Right renal pelvis (tissue), 4 donors: ENCODE measurements at regions not wholly inside any gene's neighbourhood (a gene's known extent, or its start where the extent isn't known, plus 50 kb on each side); places are given as distances from the start of the nearest gene placed in this dataset.

Source experiments
- DNase-seq, 4 donors: peaks; one replicate each; pipeline ENCODE4 v3.0.0-alpha.2; 2013; ENCODE audit warnings: low read depth in 4 of 4, low spot score in 3 of 4, missing footprints in 1 of 4

DNA sequence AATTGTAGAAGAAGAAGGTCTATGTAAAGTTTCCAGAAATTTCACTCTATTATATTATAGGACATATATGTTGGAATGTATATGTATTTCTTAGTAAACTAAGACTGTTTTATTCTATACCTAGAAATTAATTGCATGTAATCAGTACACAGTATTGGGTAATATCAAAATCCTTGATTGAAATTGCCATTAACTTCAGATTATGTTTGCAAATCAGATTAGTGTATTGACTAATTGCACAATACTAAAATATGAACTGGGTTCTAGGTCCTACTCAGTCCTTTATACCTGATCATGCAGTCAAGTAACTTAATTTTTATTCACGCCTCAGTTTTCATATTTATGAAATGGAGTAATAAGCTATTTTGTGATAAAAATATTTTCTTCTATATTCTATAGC is 950.3 kb upstream of the ADGRL3 start:
- DNase-seq: no peak

DNA sequence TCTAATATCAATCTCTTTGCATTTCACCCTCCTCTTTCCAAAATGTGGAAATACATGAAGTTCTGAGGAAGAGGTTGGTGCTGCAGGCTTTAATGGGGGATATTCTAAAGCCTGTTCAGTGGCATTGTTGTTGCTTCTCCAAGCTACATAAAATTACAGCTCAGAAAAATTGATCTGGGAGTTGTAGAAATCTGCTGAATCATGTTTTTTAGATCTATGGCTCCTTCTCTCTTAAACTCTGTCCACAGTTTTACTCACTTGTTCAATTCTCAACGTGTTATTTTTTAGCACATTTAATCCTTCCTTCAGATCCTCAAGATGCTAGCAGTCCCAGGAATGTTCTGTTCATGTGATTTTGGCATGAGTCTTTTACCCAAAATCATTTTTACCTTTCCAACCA is 949.5 kb upstream of the ADGRL3 start:
- no peak for DNase-seq

DNA sequence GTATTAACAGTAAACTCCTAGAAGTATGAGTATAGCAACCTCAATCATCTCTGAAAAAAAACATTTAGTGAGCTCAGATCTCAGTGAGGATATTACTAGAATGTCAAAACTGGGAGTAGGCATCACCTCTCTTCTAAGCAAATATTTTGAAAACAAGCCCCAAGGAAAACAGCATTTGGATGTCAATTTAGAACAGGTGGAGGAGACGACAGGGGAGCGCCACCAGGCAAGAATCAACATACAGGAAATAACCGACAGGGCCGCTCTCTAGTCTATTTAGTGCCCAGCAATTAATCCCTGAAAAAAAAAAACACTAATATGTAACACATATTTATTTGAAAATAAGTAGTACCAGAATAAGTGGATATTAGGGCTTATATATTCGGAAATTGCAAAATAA is 940.3 kb upstream of the ADGRL3 start:
- DNase-seq: no peak

DNA sequence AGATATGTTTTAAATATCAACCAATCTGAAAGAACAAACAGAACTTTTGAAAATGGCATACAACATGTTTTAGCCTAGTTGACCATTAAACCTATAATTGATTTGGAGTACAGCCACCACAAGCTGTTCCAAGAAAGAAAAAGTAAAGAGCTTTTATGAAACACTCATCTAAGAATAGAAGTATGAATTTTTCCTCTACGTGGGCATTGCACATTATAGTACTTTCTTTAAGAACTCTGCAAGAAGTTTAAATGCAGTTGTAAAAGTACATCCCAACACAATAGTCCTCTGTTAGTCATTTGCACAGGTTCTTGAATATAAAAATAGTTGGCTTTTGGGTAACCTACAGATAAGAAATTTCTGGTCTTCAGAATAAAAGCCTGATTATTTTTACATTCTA is 933.6 kb upstream of the ADGRL3 start:
- no peak for DNase-seq

DNA sequence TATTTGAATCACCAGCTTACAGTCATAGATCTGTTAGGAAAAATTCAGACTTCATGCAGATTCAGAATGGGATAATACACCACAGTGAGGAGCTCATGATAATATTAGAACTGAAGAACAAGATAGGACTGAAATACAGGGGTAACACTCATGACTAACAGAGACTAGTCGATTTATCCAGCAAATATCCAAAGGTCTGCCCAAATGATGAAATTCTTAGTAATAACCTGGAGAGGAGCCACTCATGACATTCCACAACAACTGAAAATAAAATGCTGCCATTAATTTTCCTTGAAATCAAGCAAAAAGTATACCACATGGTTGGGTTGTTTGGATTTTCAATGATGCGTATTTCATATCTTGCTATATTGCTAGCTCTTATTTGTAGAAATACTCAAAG is 903.7 kb upstream of the ADGRL3 start:
- DNase-seq: no peak

DNA sequence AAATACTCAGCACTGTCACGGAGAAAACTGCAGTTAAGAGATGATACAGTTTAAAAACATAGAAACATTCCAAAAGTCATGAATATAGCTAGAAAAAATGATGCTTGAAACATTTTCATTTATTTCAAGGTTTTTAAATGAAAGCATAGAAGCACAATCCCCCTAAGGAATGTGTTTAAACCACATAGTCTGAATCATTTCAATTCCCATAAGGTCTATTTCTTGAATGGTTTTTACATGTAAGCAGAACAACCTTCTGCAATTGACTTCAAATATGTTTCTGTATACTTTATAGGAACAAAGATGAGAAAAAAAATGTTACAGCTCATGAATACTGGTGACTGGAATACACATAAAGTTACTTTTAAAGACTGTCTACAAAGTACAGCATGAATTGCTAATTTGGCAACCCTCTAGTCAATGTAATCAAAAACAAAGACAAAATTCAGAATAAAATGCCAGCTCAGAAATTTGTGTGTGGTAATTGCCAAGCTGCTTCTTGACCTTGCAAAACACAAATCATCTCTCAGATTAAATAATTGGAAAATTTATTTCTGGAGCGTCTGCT is 886.4 kb upstream of the ADGRL3 start:
- DNase-seq: no peak

DNA sequence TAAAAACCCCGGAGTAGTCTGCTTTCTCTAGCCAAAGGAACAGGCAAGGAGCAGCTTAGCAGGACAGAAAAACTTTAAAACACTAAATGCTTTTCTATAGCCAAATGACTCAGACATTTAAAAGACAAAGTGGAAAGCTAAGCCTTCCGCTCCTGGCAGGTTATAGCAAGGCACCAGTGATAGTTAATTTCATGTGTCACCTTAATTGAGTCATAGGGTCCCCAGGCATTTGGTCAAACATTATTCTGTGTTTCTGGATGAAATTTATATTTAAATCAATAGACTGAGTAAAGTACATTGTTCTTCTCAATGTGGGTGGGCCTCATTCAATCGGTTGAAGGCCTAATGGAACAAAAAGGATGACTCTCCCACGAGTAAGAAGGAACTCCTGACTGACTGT is 885.7 kb upstream of the ADGRL3 start:
- no peak for DNase-seq

DNA sequence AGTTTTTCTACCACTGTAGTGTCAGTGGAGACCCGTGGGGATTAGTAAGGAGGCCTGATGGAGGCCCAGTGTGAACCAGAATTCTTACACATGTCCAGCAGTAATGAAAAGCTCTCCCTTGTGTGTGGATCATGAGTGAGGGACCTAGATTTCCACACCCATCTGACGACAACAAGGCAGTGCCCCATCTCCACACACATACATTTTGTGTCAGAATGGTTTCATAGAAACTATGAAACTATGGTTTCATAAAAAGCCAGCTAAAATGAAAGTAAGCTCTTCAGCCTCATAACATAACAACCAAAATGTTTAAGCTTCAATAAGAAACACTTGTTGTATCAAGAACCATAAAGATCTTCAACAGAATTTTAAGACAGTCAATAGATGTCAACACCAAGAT is 884.5 kb upstream of the ADGRL3 start:
- DNase-seq: no peak

DNA sequence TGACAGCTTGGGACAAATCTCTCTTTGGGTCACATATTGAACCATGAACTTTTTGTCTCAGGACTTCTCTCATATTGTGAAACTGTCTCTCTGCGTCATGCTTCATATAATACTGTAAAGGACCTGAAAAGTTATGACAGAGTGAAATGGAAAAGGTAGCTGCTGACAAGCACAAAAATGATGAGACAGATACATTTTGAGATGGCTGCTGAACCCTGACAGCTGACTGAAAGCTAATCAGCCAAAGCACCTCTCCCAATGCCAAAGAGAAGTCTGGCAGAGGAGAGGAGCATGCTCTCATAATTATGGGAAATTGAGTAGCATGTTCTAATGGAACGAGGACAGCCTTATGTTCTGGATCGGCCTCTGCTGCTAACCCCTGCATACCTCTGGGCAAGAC is 873.4 kb upstream of the ADGRL3 start:
- DNase-seq: no peak

DNA sequence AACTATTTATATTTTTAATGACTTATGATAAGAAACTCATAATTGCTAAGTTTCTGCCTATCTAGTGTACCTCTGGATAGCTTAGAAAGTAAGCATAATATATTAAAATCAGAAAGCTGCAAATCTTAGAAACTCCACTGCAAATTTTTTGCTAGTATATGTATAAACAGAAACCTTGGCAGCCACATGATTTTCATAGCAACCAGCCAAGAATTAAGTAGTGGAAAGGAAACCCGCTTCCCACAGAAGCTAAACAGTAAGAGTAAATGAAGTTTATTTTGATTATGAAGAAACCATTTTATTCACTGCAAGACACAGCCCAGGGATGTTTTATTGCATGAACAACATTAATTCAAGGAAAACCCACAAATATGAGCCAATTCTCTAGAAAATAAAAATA is 872.5 kb upstream of the ADGRL3 start:
- DNase-seq: no peak

DNA sequence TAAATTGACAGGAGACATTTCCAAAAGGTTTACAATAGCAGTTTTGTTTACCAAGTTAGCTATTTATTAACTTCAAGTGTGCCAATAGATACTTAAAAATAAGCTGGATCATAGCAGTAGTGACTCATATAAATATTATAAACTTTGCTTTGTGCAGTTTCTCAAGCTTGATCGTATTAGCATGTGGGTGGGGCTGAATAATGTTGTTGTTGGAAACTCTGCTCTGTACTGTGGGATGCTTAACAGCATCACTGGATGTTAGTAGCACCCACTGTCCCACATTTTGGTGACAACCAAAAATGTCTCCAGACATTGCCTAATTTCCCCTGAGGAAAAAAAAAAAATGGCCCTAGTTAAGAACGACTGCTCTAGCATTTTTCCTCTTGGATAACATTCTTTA is 855.2 kb upstream of the ADGRL3 start:
- DNase-seq: no peak

DNA sequence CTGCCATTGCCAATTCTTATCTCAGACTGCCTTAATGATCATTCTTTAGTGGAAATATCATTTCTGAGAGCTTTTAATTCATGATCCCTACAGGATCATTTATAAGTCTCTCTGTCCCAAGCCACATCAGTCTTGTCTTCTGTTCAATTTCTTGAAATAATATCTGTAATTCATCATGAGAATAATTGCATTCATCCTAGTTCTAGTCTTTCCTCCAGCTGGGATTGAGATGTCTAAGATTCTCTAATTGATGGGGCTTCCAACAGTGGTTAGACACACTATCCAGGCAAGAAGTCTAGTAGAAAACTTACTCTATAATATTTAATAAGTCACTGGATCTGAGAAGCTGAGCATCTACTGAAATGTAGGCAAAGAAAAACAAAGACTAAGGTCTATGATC is 854.7 kb upstream of the ADGRL3 start:
- DNase-seq: no peak

DNA sequence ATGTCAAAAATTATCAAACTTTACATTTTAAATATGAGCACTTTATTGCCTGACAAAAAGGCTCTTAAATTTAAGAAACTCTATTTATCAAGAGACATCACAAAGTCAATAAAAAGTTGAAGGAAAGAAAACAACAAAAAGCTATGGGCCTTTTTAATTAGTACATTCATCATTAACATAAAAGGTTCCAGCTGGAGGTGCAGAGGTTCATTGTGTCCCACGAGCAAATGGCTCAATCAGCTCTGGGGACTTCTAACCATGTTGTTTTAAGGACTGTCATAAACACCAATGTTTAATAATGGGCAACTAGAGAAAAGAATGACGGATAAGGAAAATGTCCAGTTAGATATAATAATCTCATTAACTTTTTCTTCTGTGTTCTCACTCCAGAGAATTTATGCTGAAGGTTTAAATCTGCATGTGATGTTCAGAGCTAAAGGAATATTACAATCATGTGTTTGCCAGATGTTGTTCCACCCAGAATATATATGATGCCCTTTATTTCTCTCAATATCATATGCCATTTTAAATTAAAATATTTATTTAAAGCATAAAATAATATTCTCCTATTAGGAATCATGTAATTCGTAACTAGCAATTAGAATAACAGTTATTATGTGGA is 840.3 kb upstream of the ADGRL3 start:
- DNase-seq: peak; percentile 12 to 35 (median 23)

DNA sequence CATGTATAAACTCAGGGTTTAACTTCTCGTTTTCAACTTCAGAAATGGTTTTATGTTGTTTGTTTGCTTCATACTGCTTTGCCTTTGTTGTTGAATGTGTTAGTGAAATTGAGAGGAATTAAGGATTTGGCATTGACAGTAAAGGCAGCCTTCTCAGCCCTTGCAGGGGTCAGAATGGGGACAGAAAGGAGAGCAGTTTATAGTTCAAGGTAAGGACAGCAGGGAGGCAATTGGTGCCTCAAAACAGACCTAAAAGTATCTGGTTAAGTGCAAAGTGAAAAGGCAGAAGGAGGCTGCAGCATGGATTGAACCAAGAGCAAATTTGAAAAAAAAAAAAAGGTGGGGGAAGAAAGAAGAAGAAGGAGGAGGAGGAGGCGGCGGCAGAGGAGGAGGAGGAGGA is 835.0 kb upstream of the ADGRL3 start:
- no peak for DNase-seq

DNA sequence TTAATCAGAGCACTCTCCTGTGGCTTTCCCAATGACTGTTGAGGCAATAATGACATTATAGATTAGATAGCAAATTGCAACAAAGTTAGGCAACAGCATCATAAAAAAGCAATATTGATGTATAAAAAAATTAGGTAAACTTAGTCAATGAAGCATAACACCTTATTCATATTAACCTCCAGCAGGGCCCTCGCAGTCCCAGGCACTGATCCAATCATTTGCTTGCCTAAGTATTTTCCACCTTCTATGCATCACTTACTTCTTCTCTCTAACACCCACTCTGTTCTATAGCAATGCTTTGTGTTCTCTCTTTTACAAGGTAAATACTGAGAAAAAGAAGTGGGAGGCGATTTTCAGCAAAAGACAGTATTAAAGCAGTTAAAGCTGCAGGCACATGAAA is 833.5 kb upstream of the ADGRL3 start:
- no peak for DNase-seq

DNA sequence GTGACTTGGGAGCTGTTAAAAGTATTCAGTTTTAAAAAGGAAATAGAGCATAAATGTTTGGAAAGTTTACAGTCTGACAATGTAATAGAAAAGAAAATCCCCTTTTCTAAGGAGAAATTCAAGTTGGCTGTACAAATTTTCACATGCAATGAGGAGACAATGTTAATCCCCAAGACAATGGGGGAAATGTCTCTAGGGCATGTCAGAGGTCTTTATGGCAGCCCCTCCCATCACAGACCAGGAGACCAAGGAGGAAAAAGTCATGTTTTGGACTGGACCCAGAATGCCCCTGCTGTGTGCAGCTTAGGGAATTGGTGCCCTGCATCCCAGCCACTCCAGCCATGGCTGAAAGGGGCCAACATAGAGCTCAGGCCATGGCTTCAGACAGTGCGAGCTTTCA is 831.1 kb upstream of the ADGRL3 start:
- DNase-seq: no peak

DNA sequence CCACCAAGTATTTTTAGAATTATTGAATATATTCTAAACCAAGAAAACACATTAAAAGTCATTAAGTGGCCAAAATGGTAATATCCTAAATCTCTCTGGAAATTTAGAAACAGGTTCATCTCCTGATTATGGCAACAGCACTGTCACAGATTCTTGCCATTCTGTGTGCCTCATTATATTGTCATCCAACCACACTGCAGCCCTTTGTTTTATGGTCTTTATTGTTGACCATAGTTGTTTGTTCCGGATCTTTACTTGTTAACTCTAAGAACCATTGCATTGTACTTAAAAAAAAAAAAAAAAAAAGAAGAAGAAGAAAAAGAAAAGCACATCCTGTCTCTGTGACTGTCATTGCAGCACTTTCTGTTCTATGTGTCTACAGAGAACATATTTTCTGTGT is 822.1 kb upstream of the ADGRL3 start:
- no peak for DNase-seq

DNA sequence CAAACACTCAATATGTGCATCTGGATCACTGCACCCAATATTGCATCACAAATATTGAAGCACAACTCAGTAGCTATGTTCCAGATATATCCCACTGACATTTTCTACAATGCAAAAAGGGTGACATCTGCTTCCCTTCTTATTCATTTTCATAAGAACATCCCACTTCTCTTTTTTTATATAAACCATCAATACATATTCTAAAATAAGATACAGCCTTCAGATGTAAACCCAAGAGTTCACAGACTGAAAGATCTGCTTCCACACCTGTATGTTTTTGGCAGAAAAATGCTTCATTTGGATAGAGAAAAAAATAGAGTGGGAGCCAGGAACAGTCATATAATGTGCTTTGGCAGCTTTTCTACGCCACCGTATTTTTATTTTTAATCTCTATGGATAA is 815.6 kb upstream of the ADGRL3 start:
- DNase-seq: no peak

DNA sequence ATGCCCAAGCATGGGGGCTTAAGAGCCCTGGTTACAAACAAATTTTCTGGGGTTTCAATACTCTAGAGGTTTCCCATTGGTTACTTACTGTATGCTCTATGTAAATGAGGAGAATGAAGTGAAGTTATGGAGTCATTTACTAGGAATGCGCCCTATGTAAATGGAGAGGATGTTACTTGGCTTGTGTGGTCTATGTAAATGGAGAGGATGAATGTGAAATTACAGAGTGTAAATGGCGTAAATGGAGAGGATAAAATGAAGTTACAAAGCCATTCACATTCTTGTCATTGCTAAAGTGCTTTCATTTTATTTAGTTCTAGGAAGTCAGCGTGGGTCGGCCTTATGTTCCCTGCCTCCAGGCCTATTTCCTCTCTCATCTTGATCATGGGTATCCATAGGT is 810.5 kb upstream of the ADGRL3 start:
- no peak for DNase-seq

DNA sequence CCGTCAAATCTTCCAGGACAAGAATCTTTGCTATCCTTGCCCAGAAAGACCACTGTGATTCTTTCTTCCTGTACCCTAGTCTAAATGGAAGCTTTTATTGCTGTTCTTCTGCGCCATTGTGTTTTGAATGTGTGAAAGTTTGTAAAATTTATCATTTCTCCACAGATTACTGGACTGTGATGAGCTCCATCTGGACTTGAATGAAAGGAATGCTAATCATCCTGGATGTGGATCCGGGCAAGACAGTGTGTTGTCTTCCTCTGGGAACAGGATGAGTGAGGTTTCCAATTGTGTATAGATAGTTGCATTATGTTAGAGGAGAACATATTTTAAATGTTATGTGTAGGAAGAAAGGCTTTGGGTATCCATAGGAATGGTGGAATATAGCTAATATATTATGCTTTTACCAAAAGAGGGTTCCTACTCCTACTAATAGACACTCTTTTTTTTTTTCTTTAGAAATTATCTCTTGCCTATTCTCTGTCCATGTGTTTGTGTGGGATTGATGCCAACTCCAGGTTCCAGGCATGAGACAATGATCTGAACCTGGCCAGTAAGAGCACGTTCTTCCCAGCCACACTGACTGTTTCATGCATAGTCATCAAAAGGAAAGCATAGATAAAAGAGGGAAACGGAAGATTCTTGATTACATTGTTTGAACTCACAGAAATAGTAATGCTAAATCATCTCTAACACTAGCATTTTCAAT is 803.6 kb upstream of the ADGRL3 start:
- DNase-seq: no peak

DNA sequence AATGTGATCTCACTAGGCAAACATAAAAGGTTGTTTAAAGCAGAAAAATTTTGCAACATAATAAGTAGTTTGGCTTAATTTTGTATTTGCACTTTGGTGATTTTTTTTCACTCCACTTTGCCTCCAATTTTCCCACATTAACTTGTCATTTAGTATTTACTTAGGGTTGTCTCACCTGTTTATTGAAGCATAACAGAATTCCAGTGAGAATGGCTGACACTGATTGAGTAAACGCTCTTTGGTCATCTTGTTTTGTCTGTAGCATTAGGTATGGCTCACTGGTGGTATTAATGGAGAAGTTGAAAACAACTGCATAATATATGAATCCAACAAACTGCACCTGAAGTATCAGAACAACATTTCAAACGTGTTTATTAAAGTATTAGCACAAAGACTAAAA is 799.5 kb upstream of the ADGRL3 start:
- no peak for DNase-seq

DNA sequence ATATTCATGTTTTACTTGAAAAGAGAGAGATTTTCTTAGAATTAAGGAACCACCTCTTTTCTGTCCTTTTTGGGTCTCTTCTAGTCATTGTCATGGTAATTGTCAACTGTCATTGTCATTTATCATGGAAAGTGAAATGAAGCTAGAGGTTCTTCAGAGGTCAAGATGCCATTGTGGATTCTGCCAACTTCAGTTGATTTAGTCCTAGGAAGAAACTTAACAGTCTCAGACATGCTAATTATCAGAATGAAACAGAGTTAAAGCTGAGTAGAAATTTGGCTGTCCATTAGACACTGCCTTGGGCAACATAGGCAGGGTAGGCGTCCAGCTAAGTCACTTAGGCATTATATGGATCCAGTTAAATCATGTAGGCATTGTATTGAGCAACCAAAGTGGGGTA is 796.1 kb upstream of the ADGRL3 start:
- no peak for DNase-seq

DNA sequence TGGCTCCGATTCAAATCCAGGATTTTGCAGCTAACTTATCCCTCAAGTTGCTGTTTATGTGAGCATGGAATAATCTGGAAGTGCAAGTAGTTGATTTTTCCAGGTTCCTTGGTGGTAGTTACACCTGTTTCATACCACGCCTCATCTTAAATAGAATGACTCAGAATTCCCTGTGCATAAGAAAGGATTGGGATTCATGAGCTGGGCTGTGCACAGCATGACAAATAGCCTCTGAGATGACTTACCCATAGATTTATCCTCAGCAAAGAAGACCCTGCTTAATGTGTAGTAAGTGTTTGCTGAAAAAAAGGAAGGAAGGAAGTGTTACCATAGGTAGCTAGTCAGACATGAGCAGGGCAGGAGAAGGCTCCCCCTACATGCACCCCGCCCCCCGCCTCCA is 777.7 kb upstream of the ADGRL3 start:
- DNase-seq: no peak
